A673 (cell line): ENCODE measurements at regions not wholly inside any gene's neighbourhood (a gene's known extent, or its start where the extent isn't known, plus 50 kb on each side); places are given as distances from the start of the nearest gene placed in this dataset.
A peak's percentile ranks its signal among the peaks of the same experiment; 100 is the strongest.

Experiments
- BruUV-seq: library from RNA; stranded (reverse); fragments of 400-500 nt; replicated peaks from 2 replicates; lab custom pipeline; 2021; lab: Mats Ljungman, UMichigan
- CTCF ChIA-PET: fragments of 300-600 bp; sonication (Branson Sonifier 250); formaldehyde crosslinking; loops from one replicate; lab custom pipeline; 2022; ENCODE audit warnings: antibody characterized with exemption; lab: Charles Lee
- POLR2A ChIA-PET: fragments of 300-600 bp; sonication (Branson Sonifier 250); formaldehyde crosslinking; loops from one replicate; lab custom pipeline; 2022; ENCODE audit warnings: antibody characterized with exemption; ENCODE audit not compliant: low non-redundant PET; lab: Charles Lee
- DNase-seq: peaks from one replicate; pipeline ENCODE4 v3.0.0-alpha.2; 2015; ENCODE audit warnings: low spot score
- H3K27ac ChIP-seq: fragments of 200-600 bp; sonication (generic); 2 replicates; pipeline ENCODE4 v1.5.1; 2016; ENCODE audit warnings: mixed run types, low read depth, mild to moderate bottlenecking, mixed read lengths, antibody characterized with exemption, low read length; ENCODE audit not compliant: poor library complexity, severe bottlenecking
- H3K27me3 ChIP-seq: fragments of 200-600 bp; sonication (generic); replicated peaks from 2 replicates; pipeline ENCODE4 v1.6.1; 2017; ENCODE audit warnings: mixed run types, low read depth, mild to moderate bottlenecking, mixed read lengths, antibody characterized with exemption, low read length; ENCODE audit not compliant: insufficient read depth, poor library complexity
- H3K36me3 ChIP-seq: fragments of 200-600 bp; sonication (generic); 2 replicates; pipeline ENCODE4 v1.6.1; 2016; ENCODE audit warnings: mixed run types, mild to moderate bottlenecking, mixed read lengths, antibody characterized with exemption, low read length; ENCODE audit not compliant: insufficient read depth, poor library complexity, severe bottlenecking
- H3K4me1 ChIP-seq: fragments of 200-600 bp; sonication (generic); 2 replicates; pipeline ENCODE4 v1.6.1; 2017; ENCODE audit warnings: mixed run types, mild to moderate bottlenecking, mixed read lengths, antibody characterized with exemption, low read length; ENCODE audit not compliant: insufficient read depth, poor library complexity, severe bottlenecking
- H3K4me3 ChIP-seq: fragments of 200-600 bp; sonication (generic); 2 replicates; pipeline ENCODE4 v1.5.1; 2016; ENCODE audit warnings: low read depth, mixed run types, mild to moderate bottlenecking, mixed read lengths, low read length; ENCODE audit not compliant: poor library complexity, severe bottlenecking
- H3K9me3 ChIP-seq: fragments of 200-600 bp; sonication (generic); 2 replicates; pipeline ENCODE4 v1.6.1; 2016; ENCODE audit warnings: mixed run types, low read depth, mild to moderate bottlenecking, mixed read lengths, antibody characterized with exemption, low read length; ENCODE audit not compliant: poor library complexity, severe bottlenecking
- CTCF ChIP-seq: fragments of 300-800, 200-600 bp; sonication (generic); conservative IDR thresholded peaks from 2 replicates; pipeline ENCODE4 v1.5.1; 2017; ENCODE audit warnings: low read depth, mild to moderate bottlenecking, antibody characterized with exemption, low read length, moderate library complexity, mixed read lengths
- EZH2 ChIP-seq: fragments of 200-600 bp; sonication (generic); IDR thresholded peaks from 2 replicates; pipeline ENCODE4 v1.6.1; 2017; ENCODE audit warnings: borderline replicate concordance, low read depth, mild to moderate bottlenecking, mixed read lengths, antibody characterized with exemption, low read length; ENCODE audit not compliant: poor library complexity, severe bottlenecking
- intact Hi-C: fragments of 100-400 bp; cut with micrococcal nuclease; formaldehyde crosslinking; loops from one replicate; pipeline ENCODE4 v1.10.0; 2022; ENCODE audit not compliant: unreplicated experiment

GRCh38 chr11:122028036-122028435 lies 88.0 kb downstream of the BLID start:
- POLR2A ChIA-PET = no interaction called here
- Histone ChIP-seq H3K27me3 (no peaks in the 10 kb centered on the region), H3K36me3 (no peaks in the 10 kb centered on the region), H3K27ac (no peak overlapping the region), H3K9me3 (no peaks in the 10 kb centered on the region), H3K4me3 (no peak overlapping the region), H3K4me1 (no peaks in the 10 kb centered on the region)
- CTCF ChIA-PET = no interaction called here
- TF ChIP-seq EZH2 (no peak), CTCF (no peak)
- BruUV-seq = no TSS peak
- intact Hi-C loops = no loop called here
- no peak for DNase-seq

GRCh38 chr11:122025757-122026156 lies 90.3 kb downstream of the BLID start:
- ChIA-PET CTCF (no interaction called here), POLR2A (no interaction called here)
- intact Hi-C loops = no loop called here
- TF ChIP-seq CTCF (no peak), EZH2 (no peak)
- no peaks in the 10 kb centered on the region for H3K9me3 ChIP-seq
- H3K4me3 ChIP-seq = no peak overlapping the region
- H3K36me3 ChIP-seq = no peaks in the 10 kb centered on the region
- BruUV-seq = no TSS peak
- no peak for DNase-seq
- H3K27ac ChIP-seq = no peak overlapping the region
- no peaks in the 10 kb centered on the region for H3K27me3 ChIP-seq
- H3K4me1 ChIP-seq = peaks cover 3% of the 10 kb centered on the region

- TF ChIP-seq CTCF = no peak
- TF ChIP-seq EZH2 = no peak
- peak; percentile 21 for DNase-seq
- POLR2A ChIA-PET = no interaction called here
- no TSS peak for BruUV-seq
- CTCF ChIA-PET = no interaction called here
- H3K4me3 ChIP-seq = no peak overlapping the region
- H3K36me3 ChIP-seq = no peaks in the 10 kb centered on the region
- intact Hi-C loops = loop anchor here (5.0 kb wide), 1 partner anchor 367 kb away; no protein-coding TSS in a partner anchor
- H3K27ac ChIP-seq = no peak overlapping the region
- H3K4me1 ChIP-seq = peaks cover 5% of the 10 kb centered on the region
- H3K9me3 ChIP-seq = no peaks in the 10 kb centered on the region
- no peaks in the 10 kb centered on the region for H3K27me3 ChIP-seq
These were observed 91.7 kb downstream of the BLID start for GRCh38 chr11:122024278-122024677.
